Thyroid gland (tissue), 4 donors: ENCODE measurements at regions not wholly inside any gene's neighbourhood (a gene's known extent, or its start where the extent isn't known, plus 50 kb on each side); places are given as distances from the start of the nearest gene placed in this dataset.

Experiments
- POLR2A ChIP-seq, 2 donors: fragments of 450-650 bp; IDR thresholded peaks; one replicate each; pipeline ENCODE4 v1.6.1; 2017; ENCODE audit warnings: antibody characterized with exemption in 2 of 2, mild to moderate bottlenecking in 2 of 2, moderate library complexity in 1 of 2
- TF ChIP-seq, protein P1 (sequence below), 6 experiments: fragments of 200-600 bp in 3 of 6; fragments of 450-650 bp in 3 of 6; sonication (generic) in 3 of 6; IDR thresholded peaks; one replicate each; pipeline ENCODE4 v1.5.1; 2016 to 2019; ENCODE audit warnings: antibody characterized with exemption in 6 of 6, mild to moderate bottlenecking in 2 of 6, inconsistent platforms in 1 of 6, moderate library complexity in 1 of 6

GRCh38 chr13:99738626-99739025, 232.9 kb downstream of the ZIC5 start:
- TF ChIP-seq, protein P1, sequence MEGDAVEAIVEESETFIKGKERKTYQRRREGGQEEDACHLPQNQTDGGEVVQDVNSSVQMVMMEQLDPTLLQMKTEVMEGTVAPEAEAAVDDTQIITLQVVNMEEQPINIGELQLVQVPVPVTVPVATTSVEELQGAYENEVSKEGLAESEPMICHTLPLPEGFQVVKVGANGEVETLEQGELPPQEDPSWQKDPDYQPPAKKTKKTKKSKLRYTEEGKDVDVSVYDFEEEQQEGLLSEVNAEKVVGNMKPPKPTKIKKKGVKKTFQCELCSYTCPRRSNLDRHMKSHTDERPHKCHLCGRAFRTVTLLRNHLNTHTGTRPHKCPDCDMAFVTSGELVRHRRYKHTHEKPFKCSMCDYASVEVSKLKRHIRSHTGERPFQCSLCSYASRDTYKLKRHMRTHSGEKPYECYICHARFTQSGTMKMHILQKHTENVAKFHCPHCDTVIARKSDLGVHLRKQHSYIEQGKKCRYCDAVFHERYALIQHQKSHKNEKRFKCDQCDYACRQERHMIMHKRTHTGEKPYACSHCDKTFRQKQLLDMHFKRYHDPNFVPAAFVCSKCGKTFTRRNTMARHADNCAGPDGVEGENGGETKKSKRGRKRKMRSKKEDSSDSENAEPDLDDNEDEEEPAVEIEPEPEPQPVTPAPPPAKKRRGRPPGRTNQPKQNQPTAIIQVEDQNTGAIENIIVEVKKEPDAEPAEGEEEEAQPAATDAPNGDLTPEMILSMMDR (IDR thresholded peaks at IDR 0.05), result no peak
- no peak for TF ChIP-seq POLR2A (IDR thresholded peaks at IDR 0.05)
